HFF-Myc (cell line): ENCODE measurements at regions not wholly inside any gene's neighbourhood (a gene's known extent, or its start where the extent isn't known, plus 50 kb on each side); places are given as distances from the start of the nearest gene placed in this dataset.
A peak's percentile ranks its signal among the peaks of the same experiment; 100 is the strongest.

Source experiments
- DNase-seq: peaks from one replicate; pipeline ENCODE4 v3.0.0-alpha.2; 2011; ENCODE audit warnings: low read depth; ENCODE audit errors: extremely low read depth
- H3K4me3 ChIP-seq: replicated peaks from 2 replicates; pipeline ENCODE4 v1.5.1; 2011; ENCODE audit warnings: low read depth, mild to moderate bottlenecking, control low read depth, low read length
- CTCF ChIP-seq: IDR thresholded peaks from 2 replicates; pipeline ENCODE4 v1.5.1; 2012; ENCODE audit warnings: mild to moderate bottlenecking, low read depth, low read length, control low read depth; ENCODE audit errors: missing control alignments

GRCh38 chr15:88335074-88335473 is 78.5 kb upstream of the NTRK3 start:
- no peak for TF ChIP-seq CTCF
- H3K4me3 ChIP-seq: no peak overlapping the region
- DNase-seq: no peak

- DNase-seq: no peak
Observed at GRCh38 chr15:88334436-88334835, 77.9 kb upstream of the NTRK3 start.

GRCh38 chr15:88331291-88331690 is 74.8 kb upstream of the NTRK3 start:
- H3K4me3 ChIP-seq: no peak overlapping the region
- TF ChIP-seq CTCF: peak; percentile 74
- DNase-seq: peak; percentile 5

More at GRCh38 chr15:88334436-88334835, 77.9 kb upstream of the NTRK3 start:
- H3K4me3 ChIP-seq: no peak overlapping the region
- no peak for TF ChIP-seq CTCF

GRCh38 chr15:88326924-88327323 is 70.4 kb upstream of the NTRK3 start:
- no peak overlapping the region for H3K4me3 ChIP-seq
- no peak for DNase-seq
- TF ChIP-seq CTCF: no peak

GRCh38 chr15:88324741-88325065 is 68.2 kb upstream of the NTRK3 start:
- H3K4me3 ChIP-seq: no peak overlapping the region
- DNase-seq: no peak
- TF ChIP-seq CTCF: no peak

GRCh38 chr15:88323976-88324740 is 67.6 kb upstream of the NTRK3 start:
- H3K4me3 ChIP-seq: no peak overlapping the region
- no peak for TF ChIP-seq CTCF
- DNase-seq: no peak

- H3K4me3 ChIP-seq: no peak overlapping the region
Observed at GRCh38 chr15:88323468-88323867, 66.9 kb upstream of the NTRK3 start.

More at GRCh38 chr15:88323468-88323867, 66.9 kb upstream of the NTRK3 start:
- no peak for DNase-seq
- no peak for TF ChIP-seq CTCF
